HG03135 (cell line): ENCODE measurements at regions not wholly inside any gene's neighbourhood (a gene's known extent, or its start where the extent isn't known, plus 50 kb on each side); places are given as distances from the start of the nearest gene placed in this dataset.

Source experiments
- ATAC-seq: cut with Tn5 transposase; IDR thresholded peaks from one replicate; pipeline ENCODE4 v1.9.1; 2021; ENCODE audit warnings: mild to moderate bottlenecking, moderate library complexity; ENCODE audit not compliant: unreplicated experiment

GRCh38 chr5:90135779-90136378 lies 273.7 kb downstream of the CETN3 start:
- no peak for ATAC-seq

DNA sequence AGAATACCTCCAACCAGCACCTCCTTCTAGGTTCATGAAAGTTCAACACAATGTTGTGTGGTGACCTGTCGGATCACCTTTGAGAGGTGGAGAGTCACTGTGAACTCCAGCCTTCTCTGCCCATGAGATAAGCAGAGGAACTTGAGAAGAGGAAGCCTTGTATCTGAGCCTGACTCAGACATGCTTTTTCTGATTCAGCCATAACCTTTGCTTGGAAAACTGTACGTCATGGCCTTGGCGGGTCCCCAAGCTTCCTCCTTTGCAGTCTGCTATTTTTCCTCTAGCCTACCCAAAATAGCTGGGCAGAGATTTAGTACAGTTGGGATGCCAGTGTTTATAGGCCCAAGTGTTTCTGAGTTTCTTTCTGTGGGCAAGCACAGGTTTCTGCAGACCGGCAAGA lies 274.7 kb downstream of the CETN3 start:
- ATAC-seq = no peak

DNA sequence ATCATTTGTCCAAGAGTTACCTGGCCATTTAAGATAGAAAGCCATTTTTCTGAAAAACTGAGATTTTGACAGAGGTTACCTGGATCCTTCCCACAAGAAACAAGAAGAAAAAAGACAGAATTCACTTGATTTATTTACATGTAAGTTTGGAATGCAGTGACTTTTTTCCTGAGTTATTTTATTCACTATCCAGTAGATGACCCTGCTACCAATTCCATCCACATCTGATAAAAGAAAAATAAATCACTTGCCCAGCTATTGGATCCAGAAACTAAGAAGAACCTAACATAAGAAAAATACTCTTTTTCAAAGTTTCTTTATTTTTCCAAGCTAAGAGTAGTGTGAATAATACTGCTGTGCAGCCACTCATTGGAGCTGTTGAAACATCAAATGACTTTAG lies 275.2 kb downstream of the CETN3 start:
- no peak for ATAC-seq

- ATAC-seq = no peak
These were observed 275.6 kb downstream of the CETN3 start for GRCh38 chr5:90133941-90134340.

GRCh38 chr5:90131383-90132133 lies 278.0 kb downstream of the CETN3 start:
- peak; percentile 60 for ATAC-seq

- ATAC-seq = no peak
These were observed 281.0 kb downstream of the CETN3 start for GRCh38 chr5:90128551-90128950.

GRCh38 chr5:90119531-90119971 lies 290.0 kb downstream of the CETN3 start:
- no peak for ATAC-seq

GRCh38 chr5:90117005-90117404 lies 292.6 kb downstream of the CETN3 start:
- no peak for ATAC-seq

GRCh38 chr5:90113108-90113507 lies 296.4 kb downstream of the CETN3 start:
- no peak for ATAC-seq

DNA sequence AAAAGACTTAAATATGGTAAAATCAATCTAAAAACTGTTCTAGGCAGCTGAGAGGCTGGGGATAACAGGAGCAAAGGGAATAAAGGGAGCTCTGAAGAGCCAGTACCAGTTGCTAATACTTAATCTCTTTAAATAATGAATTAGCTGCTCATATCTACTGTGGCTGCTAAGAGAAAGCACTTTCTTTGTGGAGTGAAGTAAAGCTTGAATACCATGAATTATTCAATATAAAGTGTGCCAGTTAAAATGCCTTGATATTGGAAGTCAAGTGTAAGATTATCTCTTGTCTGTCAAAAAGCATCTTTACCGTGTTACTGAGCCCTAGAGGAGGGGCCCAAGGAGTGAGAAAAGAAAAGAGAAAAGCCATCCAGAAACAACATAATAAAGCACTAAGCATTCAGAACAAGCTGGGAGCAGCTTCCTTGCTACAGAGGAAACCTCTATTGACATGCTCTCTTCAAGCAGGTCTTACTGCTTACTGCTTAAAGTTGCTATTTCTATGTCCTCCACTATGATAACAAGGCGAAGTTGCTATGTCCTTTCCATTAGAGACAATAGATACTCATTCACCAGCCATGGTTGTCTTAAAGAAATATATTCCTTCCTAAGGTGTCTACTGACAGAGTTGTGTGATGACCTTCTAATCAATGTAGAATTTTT lies 297.4 kb downstream of the CETN3 start:
- no peak for ATAC-seq

DNA sequence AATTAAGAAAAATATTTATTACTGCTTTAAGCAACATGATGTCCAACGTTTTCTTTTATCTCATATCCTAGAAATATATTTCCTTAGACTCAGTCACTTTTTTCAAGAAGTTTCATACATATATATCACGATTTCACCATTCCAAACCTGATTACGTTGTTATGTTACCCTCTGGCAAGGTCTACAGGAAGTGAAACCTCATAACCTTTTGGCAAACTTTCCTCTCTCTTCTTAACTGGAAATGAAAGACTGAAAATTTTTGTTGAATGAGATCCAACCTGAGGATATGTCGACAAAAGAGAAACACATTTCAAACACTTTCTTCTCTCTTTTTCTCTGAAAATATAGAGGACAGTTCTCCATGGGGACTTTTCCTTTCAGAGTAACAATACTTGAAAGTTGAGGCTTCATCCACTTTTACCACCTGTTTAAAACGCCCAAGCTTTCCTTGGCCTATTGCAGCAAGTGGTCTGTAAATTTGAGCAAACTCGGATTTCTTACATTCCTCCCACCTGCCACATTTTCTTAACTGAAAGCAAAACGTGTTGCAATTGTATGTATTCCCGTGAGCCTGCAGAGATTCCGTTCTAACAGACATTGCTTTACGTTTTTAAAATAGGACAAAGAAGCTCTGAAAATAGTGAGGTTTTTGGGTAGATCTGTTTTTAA lies 298.1 kb downstream of the CETN3 start:
- ATAC-seq = no peak

DNA sequence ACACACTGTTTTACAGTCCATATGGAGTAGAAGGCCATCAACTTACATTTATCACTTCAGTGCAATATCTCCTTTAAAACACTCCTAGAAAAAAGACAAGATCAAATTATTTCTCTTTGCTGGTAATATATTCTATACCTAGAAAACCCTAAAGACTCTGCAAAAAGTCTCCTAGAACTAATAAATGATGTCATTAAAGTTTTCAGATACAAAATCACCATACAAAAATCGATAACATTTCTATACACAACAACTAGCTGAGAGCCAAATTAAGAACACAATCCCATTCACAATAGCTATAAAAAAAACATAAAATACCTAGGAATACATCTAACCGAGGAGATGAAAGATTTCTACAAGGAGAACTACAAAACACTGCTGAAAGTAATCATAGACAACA lies 300.3 kb downstream of the CETN3 start:
- no peak for ATAC-seq

DNA sequence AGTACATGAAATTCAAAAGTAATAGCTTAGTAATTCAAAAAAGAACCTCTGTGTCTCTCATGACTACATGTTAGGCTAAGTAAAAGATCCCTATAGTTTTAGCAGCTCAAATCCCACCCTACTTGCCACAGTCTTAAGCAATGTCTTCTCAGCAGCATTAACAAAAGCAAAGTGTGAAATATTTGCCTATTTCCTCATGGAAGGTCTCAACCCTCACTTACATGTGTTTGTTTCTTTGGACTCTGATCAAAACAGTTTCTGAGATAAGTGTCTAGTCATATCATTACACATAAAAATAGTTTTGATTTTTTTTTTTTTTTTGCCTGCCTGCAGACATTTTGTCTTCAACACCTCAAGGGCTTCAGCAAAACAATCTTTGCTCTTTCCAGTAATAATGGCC lies 310.5 kb downstream of the CETN3 start:
- ATAC-seq = no peak

- ATAC-seq = no peak
These were observed 312.5 kb downstream of the CETN3 start for GRCh38 chr5:90097082-90097477.

- ATAC-seq = no peak
These were observed 313.0 kb downstream of the CETN3 start for GRCh38 chr5:90096415-90097081.

- ATAC-seq = no peak
These were observed 314.1 kb downstream of the CETN3 start for GRCh38 chr5:90095292-90096060.

DNA sequence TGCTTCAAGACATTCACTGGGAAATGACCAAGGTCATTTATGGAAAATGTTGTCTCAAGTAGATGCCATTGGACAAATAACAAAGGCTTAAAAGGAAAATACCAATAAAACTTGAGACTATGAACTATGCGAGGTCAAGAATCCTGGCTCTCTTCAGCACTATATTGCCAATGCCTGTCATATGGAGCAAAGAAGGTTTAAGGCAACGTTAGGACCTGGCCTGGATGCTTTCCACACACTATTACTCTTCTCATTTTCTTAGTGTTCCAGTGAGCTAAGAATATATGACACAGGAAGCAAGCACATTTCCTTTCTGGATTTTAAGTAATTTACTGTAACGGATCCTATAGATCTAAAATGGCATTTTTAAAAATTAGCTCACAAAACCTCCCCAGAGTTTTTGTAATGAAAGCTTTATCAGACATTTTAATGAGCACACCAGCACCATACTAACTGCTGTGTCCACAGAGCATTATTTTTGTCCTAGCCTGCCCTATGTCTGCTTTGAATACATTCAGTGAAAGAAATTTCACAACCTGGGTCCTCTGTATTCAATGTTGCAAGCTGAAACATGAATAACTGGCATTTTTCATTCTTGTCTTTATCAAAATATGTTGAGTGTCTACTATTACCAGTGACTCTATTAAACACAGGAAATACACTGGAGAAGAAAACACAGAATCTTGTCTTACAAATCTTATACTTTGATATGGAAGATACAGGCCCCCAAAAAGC lies 315.6 kb downstream of the CETN3 start:
- no peak for ATAC-seq

GRCh38 chr5:90092734-90093133 lies 316.8 kb downstream of the CETN3 start:
- ATAC-seq = no peak

DNA sequence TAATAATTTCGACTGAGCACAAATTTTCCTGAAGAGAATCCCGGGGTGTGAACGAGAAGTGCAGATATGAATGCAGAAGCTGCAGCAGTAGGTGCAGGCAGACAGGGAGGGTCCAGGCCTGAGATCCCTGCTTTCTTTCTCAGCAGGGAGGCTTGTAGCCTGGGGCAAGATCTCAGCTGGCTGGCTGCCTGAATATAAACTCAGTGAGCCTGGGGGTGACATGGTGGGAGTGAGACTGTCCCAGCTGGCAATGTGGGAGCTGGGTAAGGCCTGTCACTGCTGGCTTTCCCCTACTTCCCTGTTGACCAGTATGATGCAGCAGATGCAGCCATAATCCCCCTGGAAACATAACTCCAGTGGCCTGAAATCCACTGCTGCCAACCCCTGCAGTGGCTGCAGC lies 325.2 kb downstream of the CETN3 start:
- ATAC-seq = no peak
